Lung (tissue), 11 donors: ENCODE measurements at regions not wholly inside any gene's neighbourhood (a gene's known extent, or its start where the extent isn't known, plus 50 kb on each side); places are given as distances from the start of the nearest gene placed in this dataset.
A peak's percentile ranks its signal among the peaks of the same experiment; 100 is the strongest.

Experiments used
- ATAC-seq: fragments of 200-7000 bp; cut with Tn5 transposase; one replicate; pipeline ENCODE4 v1.9.1; 2020; ENCODE audit warnings: moderate number of reproducible peaks; ENCODE audit not compliant: insufficient read depth, low FRiP score
- DNase-seq, 3 donors: peaks; one replicate each; pipeline ENCODE4 v3.0.0-alpha.2; 2013 to 2017
- H3K27ac ChIP-seq, 2 donors: one replicate each; pipeline ENCODE4 v1.5.1; 2013; ENCODE audit warnings: mild to moderate bottlenecking in 2 of 2, moderate library complexity in 2 of 2, control low read depth in 1 of 2, inconsistent platforms in 1 of 2, low read depth in 1 of 2, low read length in 1 of 2
- H3K27me3 ChIP-seq, 3 donors: one replicate each; pipeline ENCODE4 v1.5.1; 2013; ENCODE audit warnings: low read length in 2 of 3; ENCODE audit not compliant: control insufficient read depth in 3 of 3, insufficient read depth in 3 of 3
- H3K36me3 ChIP-seq, 4 donors: one replicate each; pipeline ENCODE4 v1.5.1; 2013; ENCODE audit warnings: low read length in 4 of 4, mild to moderate bottlenecking in 1 of 4, moderate library complexity in 1 of 4; ENCODE audit not compliant: control insufficient read depth in 4 of 4, insufficient read depth in 4 of 4
- H3K4me1 ChIP-seq, 5 donors: one replicate each; pipeline ENCODE4 v1.5.1; 2013; ENCODE audit warnings: low read length in 5 of 5, mild to moderate bottlenecking in 2 of 5, moderate library complexity in 1 of 5; ENCODE audit not compliant: control insufficient read depth in 5 of 5, insufficient read depth in 5 of 5
- H3K4me3 ChIP-seq: one replicate; pipeline ENCODE4 v1.5.1; 2013; ENCODE audit warnings: mild to moderate bottlenecking, control low read depth, moderate library complexity
- H3K9ac ChIP-seq, 2 donors: one replicate each; pipeline ENCODE4 v1.5.1; 2013; ENCODE audit warnings: low read length in 2 of 2, control low read depth in 1 of 2; ENCODE audit not compliant: insufficient read depth in 1 of 2
- H3K9me3 ChIP-seq, 4 donors: one replicate each; pipeline ENCODE4 v1.5.1; 2013; ENCODE audit warnings: low read length in 3 of 4, mild to moderate bottlenecking in 1 of 4, moderate library complexity in 1 of 4; ENCODE audit not compliant: control insufficient read depth in 4 of 4, insufficient read depth in 3 of 4
- WGBS, 2 donors: extraction: QIAGEN DNeasy Blood & Tissue Kit; methylation state at CpG; one replicate each; pipeline ENCODE4 v1.1.7; 2013; 5-methylcytosine and 5-hydroxymethylcytosine counted together
- TF ChIP-seq, protein P1 (sequence below): IDR thresholded peaks from 2 replicates; pipeline ENCODE4 v1.5.1; 2012; ENCODE audit warnings: mild to moderate bottlenecking; ENCODE audit errors: control extremely low read depth, extremely low read depth
- donor health status: control.
- donor health status: control.
- donor health status: Bipolar disorder and iron deficiency.
- donor health status: healthy.
- donor health status: DM: yes; HTN: yes; CAD: no.

DNA sequence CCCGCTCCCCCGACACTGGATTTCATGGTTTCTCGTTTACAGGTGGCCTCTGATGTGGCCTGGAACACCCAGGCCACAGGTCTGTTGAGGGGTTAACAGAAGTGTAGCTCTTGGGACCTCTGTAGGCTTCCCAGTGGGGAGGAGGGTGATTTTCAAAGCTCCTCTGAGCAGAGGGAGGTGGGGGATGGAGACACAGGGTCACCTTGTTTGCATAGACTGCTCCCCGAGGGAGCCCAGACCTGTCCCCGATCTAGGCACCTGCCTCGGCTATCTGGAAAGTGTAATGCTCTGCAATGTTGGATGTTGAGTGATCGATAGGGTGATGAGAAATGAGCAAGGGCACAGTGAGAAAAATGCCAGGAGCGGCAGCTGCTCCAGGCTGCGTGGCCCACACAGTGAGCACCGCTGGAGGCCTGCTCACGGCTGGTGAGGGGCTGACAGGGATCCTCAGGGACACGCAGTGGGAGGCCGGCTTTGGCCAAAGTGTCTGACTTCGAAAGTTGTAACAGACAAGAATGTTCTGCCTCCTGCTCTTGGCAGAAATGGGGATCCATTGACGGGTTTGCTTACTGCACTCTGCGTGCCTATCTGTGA lies 594.1 kb downstream of the BRD1 start:
- TF ChIP-seq, protein P1, sequence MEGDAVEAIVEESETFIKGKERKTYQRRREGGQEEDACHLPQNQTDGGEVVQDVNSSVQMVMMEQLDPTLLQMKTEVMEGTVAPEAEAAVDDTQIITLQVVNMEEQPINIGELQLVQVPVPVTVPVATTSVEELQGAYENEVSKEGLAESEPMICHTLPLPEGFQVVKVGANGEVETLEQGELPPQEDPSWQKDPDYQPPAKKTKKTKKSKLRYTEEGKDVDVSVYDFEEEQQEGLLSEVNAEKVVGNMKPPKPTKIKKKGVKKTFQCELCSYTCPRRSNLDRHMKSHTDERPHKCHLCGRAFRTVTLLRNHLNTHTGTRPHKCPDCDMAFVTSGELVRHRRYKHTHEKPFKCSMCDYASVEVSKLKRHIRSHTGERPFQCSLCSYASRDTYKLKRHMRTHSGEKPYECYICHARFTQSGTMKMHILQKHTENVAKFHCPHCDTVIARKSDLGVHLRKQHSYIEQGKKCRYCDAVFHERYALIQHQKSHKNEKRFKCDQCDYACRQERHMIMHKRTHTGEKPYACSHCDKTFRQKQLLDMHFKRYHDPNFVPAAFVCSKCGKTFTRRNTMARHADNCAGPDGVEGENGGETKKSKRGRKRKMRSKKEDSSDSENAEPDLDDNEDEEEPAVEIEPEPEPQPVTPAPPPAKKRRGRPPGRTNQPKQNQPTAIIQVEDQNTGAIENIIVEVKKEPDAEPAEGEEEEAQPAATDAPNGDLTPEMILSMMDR, result no peak

DNA sequence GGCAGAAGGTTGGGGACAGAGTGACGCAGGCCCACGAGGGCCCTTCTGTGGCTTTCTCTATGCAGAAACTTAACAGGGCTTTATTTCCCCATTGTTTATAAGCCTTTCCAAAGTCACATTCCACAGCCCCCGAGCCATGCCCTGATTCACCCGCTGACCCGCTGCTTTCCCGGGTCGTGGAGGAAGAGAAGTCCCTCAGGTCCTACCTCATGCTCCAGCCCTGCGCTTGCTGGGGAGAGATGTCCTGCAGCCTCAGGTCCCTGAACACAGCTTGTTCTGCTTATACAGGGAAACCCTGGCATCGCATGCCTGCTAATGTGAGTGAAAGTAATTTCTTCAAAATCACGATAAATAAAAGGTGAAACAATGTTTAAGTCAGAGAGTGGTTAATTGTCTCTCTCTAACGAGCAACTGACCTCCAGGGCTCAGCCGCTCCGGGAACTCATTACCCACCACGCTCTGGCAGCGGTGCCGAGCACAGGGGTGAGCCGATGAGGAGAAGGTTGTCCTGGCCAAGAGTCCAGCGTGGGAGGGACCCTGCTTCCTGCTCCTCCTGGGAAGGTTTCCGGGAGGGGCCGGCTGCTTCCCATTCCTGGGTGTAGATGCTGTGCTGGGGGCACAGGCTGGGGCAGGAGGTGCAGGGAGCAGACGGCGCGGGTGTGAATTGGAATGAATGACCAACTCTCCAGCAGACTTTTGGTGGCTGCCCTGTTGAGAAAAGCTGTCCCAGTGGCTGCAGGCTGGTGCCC lies 595.2 kb downstream of the BRD1 start:
- H3K9ac ChIP-seq, result no peak overlapping the region
- 70 to 76% methylated on average over 23 of the region's 23 CpGs for WGBS, 2 donors
- ATAC-seq (no peak), DNase-seq (no peak)
- H3K27me3 ChIP-seq, result no peaks in the 10 kb centered on the region
- H3K9me3 ChIP-seq, result peaks cover 0 to 4% (median 0%) of the 10 kb centered on the region in 4 donors
- H3K36me3 ChIP-seq, result no peaks in the 10 kb centered on the region
- H3K27ac ChIP-seq, result no peak overlapping the region
- H3K4me1 ChIP-seq, result no peaks in the 10 kb centered on the region
- TF ChIP-seq, protein P1, result no peak
- no peak overlapping the region for H3K4me3 ChIP-seq

More for the DNA sequence above, 594.1 kb downstream of the BRD1 start:
- no peak for ATAC-seq
- Histone ChIP-seq H3K9ac (no peak overlapping the region), H3K27me3 (no peaks in the 10 kb centered on the region), H3K4me3 (no peak overlapping the region), H3K9me3 (peaks cover 0 to 2% (median 0%) of the 10 kb centered on the region in 4 donors), H3K27ac (no peak overlapping the region), H3K4me1 (no peaks in the 10 kb centered on the region), H3K36me3 (no peaks in the 10 kb centered on the region)
- no peak for DNase-seq
- 74 to 83% methylated on average over 16 of the region's 16 CpGs for WGBS, 2 donors

DNA sequence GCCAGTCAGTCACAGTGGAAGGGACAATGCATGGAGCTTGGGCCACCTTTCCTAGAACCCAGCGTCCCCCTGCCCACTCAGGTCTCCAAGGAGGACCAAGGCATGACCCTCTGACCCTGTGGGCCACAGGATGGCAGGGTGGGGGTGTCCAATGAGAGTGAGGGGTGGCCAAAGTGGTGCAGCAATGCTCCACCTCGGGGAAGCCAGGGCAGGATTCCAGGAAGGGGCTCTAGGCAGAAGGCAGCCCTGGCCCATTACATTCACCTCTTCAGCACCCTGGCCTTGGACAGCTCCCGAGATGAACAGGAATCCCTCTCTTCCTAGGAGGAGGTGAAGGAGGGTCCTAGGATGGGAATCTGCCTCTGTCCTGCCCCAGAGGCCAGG lies 597.5 kb downstream of the BRD1 start:
- H3K27ac ChIP-seq, result no peak overlapping the region
- ATAC-seq (no peak), DNase-seq (peak; percentile 31 to 41 (median 34))
- no peaks in the 10 kb centered on the region for H3K4me1 ChIP-seq
- WGBS, 2 donors, result 27 to 40% methylated on average over 3 of the region's 3 CpGs
- H3K9ac ChIP-seq, result no peak overlapping the region
- TF ChIP-seq, protein P1, result no peak
- H3K27me3 ChIP-seq, result peaks cover 0 to 3% (median 0%) of the 10 kb centered on the region in 3 donors
- H3K4me3 ChIP-seq, result no peak overlapping the region
- peaks cover 0 to 4% (median 0%) of the 10 kb centered on the region in 4 donors for H3K9me3 ChIP-seq
- no peaks in the 10 kb centered on the region for H3K36me3 ChIP-seq
